Brain microvascular endothelial cell (primary cell): ENCODE measurements at regions not wholly inside any gene's neighbourhood (a gene's known extent, or its start where the extent isn't known, plus 50 kb on each side); places are given as distances from the start of the nearest gene placed in this dataset.

Source experiments
- DNase-seq: peaks from one replicate; pipeline ENCODE4 v3.0.0-alpha.2; 2020
- H3K27ac ChIP-seq: fragments of 250-450 bp; sonication (Bioruptor Pico); 2 replicates; pipeline ENCODE4 v1.5.1; 2020; ENCODE audit warnings: mild to moderate bottlenecking, moderate library complexity
- H3K27me3 ChIP-seq: fragments of 250-450 bp; sonication (Bioruptor Pico); replicated peaks from 2 replicates; pipeline ENCODE4 v1.5.1; 2020; ENCODE audit warnings: mild to moderate bottlenecking
- H3K36me3 ChIP-seq: fragments of 250-450 bp; sonication (Bioruptor Pico); replicated peaks from 2 replicates; pipeline ENCODE4 v1.5.1; 2020; ENCODE audit warnings: mild to moderate bottlenecking
- H3K4me3 ChIP-seq: 2 replicates; pipeline ENCODE4 v1.5.1; 2011; ENCODE audit warnings: low read depth, mild to moderate bottlenecking, control low read depth, low read length, moderate library complexity
- in situ Hi-C: cut with HindIII; loops from 2 replicates; pipeline ENCODE4 v1.10.0; 2017; ENCODE audit warnings: low sequenced_read_pairs, low pct_ligation_motif_present
- TF ChIP-seq, protein P1 (sequence below): IDR thresholded peaks from 2 replicates; pipeline ENCODE4 v1.5.1; 2011; ENCODE audit warnings: low read depth, mild to moderate bottlenecking, moderate library complexity, low read length, control low read depth, inconsistent platforms; ENCODE audit errors: missing control alignments

DNA sequence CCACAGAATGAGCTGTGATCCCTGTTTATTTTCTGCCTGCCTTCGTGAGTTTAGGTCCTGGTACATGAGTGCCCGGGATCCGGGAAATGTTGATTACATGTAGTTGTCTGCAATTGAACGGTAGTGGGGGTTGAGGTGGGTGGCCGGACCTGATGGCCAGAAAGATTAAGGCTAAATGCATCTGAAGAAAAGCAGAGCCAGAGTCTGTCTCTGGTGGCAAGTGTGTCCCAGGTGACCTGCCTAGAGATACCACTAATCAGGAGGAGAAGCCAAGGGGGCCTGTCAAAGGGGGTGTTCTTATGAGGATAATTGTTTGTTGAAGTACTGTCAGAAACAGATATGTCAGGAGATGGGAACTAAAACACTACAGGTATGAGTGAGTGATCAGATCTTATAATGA is 154.0 kb upstream of the ASIC2 start:
- TF ChIP-seq, protein P1, sequence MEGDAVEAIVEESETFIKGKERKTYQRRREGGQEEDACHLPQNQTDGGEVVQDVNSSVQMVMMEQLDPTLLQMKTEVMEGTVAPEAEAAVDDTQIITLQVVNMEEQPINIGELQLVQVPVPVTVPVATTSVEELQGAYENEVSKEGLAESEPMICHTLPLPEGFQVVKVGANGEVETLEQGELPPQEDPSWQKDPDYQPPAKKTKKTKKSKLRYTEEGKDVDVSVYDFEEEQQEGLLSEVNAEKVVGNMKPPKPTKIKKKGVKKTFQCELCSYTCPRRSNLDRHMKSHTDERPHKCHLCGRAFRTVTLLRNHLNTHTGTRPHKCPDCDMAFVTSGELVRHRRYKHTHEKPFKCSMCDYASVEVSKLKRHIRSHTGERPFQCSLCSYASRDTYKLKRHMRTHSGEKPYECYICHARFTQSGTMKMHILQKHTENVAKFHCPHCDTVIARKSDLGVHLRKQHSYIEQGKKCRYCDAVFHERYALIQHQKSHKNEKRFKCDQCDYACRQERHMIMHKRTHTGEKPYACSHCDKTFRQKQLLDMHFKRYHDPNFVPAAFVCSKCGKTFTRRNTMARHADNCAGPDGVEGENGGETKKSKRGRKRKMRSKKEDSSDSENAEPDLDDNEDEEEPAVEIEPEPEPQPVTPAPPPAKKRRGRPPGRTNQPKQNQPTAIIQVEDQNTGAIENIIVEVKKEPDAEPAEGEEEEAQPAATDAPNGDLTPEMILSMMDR: no peak
- Histone ChIP-seq H3K27ac (no peak overlapping the region), H3K36me3 (no peaks in the 10 kb centered on the region), H3K27me3 (no peaks in the 10 kb centered on the region), H3K4me3 (no peak overlapping the region)
- no peak for DNase-seq
- in situ Hi-C loops: no loop called here

DNA sequence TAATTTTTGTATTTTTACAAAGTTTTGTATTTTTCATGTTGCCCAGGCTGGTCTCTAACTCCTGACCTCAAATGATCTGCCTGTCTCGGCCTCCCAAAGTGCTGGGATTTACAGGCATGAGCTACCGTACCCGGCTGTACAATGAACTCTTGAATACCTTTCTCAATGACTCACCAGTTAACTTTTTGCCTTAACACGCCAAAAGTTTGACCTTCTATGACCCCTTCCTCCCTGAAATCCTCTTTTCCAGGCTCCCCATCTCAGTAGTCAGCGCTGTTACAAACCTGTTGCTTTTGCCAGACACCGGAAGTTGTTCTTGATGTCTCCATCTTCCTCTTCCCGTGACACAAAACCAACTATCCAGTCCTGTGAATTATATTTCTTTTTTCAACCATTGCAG is 158.1 kb upstream of the ASIC2 start:
- Histone ChIP-seq H3K27me3 (no peaks in the 10 kb centered on the region), H3K36me3 (no peaks in the 10 kb centered on the region), H3K27ac (no peak overlapping the region), H3K4me3 (no peak overlapping the region)
- in situ Hi-C loops: no loop called here
- DNase-seq: no peak
- TF ChIP-seq, protein P1: no peak

DNA sequence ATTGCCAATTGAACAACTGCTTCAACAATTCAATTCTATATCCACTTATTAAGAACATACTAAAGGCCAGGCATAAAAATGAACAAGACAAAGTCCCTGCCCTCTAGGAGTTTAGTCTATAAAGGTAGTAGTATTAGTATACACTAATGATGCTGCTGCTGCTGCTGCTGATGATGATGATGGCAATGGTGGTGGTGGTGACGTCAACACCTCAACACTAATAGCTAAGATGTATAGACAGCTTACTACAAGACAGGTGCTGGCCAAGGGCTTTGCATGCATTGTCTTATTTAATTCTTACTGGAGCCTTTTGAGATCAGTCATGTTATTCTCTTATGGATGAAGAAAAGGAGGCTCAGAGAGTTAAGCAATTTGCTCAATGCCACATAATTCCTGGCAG is 164.4 kb upstream of the ASIC2 start:
- no peak overlapping the region for H3K27ac ChIP-seq
- in situ Hi-C loops: no loop called here
- DNase-seq: no peak
- TF ChIP-seq, protein P1: no peak
- H3K4me3 ChIP-seq: no peak overlapping the region
- no peaks in the 10 kb centered on the region for H3K36me3 ChIP-seq
- H3K27me3 ChIP-seq: no peaks in the 10 kb centered on the region

DNA sequence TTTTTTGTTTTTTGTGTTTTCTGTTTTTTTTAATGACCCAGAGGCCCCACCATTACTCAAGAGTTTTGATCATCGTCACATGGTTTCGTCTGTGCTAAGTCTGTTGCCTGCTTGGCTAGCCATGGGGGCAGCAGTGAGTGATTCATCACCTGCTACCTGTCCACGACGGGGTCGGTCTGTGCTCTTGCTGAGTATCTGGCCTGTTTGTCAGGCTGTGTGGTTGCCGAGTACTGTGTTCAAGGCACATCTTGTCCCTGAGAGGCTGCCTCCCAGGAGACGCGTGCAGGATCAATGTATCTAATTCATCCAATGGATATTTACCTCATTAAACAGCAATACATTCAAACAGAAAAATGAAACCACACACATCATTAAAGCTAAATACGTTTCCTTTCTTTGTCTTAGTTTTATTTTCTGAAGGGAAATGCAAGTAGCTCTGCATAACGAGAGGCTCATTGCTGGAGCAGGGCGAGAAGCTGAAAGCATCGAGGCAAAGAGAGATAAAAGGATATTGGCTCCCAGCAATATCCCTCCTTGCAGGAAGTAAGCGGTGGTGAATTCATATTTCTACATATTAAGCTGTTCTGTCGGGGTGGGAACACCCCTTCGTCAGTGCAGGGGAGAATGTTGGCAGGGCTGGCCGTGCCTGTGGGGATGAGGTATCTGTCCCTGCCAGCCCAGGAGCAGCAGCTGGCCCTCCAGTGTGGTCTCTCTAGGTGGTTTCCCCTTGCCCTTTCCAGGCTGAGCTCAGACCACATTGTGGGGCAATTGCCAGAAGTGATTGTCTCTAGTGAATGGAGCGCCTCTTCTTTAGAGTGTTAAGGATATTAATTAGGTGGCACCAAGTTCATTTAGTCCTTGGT is 166.2 kb upstream of the ASIC2 start:
- H3K27ac ChIP-seq: no peak overlapping the region
- no peaks in the 10 kb centered on the region for H3K36me3 ChIP-seq
- TF ChIP-seq, protein P1: no peak
- no peaks in the 10 kb centered on the region for H3K27me3 ChIP-seq
- DNase-seq: no peak
- in situ Hi-C loops: no loop called here
- no peak overlapping the region for H3K4me3 ChIP-seq

DNA sequence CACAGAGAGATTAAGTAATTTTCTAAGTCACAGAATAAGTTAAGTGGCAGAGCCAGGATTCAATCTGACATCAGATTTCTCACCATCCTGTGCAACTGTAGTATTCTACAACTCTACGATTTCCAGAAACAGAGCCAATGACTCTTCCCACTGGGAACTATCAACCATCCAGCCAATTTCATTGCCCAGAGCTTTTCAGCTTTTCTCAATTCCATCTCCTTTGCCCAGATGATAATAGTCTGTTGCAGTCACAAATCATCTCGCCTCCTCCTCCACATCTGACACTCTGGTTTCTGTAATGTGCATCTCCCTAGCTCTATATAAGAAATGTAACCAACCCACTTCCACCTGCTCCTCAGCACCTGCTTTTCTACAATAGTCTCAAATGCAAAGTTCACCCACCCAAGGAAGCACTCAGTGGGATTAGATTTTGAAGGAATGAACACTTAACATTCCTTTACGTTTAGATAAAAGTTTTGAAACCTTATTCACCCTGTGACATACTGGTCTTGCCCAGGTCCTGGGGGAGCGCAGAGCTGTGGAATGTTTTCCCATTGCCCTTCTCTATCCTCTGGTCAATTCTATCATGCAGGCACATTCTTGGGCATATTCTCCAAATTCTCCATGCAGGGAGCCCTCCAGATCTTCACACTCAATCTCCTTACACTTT is 167.8 kb upstream of the ASIC2 start:
- no peaks in the 10 kb centered on the region for H3K27me3 ChIP-seq
- H3K36me3 ChIP-seq: no peaks in the 10 kb centered on the region
- in situ Hi-C loops: no loop called here
- TF ChIP-seq, protein P1: no peak
- H3K4me3 ChIP-seq: no peak overlapping the region
- no peak for DNase-seq
- H3K27ac ChIP-seq: no peak overlapping the region
